ENCODE measurements at regions not wholly inside any gene's neighbourhood (a gene's known extent, or its start where the extent isn't known, plus 50 kb on each side); places are given as distances from the start of the nearest gene placed in this dataset.

DNA sequence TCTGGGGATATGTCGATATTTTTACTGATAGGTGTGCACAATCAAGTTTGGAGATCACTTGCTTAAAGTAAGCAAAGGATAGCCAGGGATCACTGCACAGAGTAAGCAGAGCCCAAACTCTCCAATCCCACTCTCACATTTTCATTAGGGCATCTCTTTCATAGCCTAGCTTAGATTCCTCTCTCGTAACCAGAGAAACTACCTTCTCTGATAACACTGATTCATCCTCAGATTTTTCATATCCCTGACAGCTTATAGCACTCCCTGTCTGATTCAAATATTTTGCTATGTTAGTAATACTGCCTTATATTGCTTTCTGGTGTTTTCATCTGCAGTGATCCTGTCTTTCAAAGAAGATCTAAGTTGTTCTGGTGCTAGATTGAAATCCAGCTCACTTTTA lies 123.7 kb downstream of the CBLL2 start:
- no peak for DNase-seq

DNA sequence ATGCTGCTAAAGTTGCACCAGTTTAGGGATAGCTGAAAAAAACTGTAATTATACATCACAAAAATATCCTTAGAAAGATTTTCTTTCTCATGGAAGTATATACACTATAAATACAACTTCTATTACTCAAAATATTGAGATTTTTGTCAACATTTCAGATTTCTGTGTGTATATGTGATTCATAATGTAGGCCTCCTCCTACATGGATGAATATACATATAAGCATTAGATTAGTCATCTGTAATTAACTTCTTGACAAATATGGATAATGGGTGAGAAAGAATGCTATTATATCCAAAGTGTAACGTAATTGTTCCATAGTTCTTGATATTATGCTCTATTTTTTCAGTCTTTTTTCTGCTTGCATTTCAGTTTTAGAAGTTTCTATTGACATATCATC lies 124.9 kb downstream of the CBLL2 start:
- DNase-seq: no peak

DNA sequence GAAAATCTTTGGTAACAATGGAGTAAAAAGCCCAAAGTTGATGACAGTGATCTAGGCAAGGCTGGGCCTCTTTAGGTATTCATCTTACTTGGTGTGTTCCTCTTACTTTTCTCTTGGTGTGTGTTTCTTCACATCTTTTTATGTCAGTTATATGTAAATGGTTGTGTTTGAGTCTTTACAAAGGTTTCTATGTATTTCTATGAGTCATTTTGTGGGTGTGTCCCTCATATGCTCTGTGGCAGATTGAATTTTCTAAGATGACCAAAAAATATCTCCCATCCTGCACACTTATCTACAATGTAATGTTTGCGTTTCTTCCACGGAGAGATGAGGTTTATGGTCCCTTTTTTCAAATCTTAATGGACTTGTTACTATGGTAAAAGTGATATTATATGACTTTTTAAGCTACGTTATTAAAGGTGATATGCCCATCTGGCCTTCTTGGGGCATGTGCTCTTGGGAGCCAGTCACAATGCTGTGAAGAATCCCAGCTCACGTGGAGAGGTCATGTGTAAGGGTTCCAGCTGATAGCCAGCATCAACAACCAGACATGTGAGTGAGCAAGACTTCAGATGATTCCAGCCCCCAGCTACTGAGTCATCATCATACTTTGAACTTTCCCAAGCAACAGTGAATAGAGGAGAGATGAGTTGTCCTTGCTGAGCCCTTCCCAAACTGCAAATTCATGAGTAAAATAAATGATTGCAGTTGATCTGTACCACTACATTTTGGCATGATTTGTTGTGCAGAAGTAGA lies 126.9 kb downstream of the CBLL2 start:
- DNase-seq: no peak

DNA sequence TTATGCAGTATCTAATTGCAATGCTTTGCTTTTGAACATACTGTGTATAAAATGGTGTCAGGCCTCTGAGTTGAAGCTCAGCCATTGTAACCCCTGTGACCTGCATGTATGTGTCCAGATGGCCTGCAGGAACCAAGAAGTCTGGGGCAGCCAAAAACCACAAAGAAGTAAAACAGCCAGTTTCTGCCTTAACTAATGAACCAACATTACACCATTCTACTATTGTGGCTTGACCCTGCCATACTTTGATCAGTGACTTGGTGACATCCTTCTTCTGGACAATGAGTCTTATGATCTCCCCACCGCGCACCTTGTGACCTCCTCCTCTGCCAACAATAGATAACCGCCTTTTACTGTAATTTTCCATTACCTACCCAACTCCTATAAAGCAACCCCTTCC lies 131.6 kb downstream of the CBLL2 start:
- DNase-seq: no peak

DNA sequence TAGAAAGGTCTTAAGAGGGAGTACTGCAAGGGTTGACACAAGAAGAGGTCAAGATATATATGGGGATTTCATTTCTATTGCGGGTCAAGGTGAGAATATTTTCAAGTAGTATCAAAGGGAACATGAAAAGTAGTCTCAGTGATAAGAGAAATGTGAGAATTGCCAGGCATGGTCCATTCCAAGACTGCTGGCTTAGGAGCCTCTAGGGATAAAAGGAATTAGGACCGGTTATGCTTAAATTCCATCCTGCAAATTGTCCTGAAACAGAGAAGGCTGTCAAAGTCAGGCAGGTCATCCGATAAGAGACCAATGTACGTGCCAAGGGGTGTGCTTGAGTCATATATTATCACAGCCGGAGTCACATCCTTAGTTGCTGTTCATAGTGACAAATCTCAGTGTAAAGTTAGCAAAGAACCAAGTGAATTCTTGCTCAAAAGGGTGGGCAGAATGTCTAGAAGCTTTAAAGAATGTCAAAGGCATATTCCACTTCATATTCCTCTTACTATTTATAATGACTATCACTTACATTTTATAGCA lies 133.6 kb downstream of the CBLL2 start:
- DNase-seq: no peak

DNA sequence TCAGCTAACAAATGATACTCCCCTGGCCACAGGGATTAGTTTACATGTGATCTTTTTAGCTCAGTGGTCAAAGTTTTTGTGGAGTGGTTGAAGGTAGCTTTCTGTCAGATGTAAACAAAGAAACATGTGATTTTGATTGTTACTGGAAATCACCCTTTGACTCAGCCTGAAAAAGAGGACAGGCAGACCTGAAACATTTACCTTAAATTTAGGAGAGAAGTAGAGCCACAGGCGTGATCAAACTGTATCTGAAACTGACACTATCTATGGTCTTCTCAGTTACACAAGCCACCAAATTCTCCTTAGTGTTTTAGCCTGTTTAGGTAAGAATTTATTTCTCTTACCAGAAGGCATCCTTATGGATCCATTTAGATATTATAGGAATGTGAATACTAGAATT lies 136.7 kb downstream of the CBLL2 start:
- DNase-seq: no peak

DNA sequence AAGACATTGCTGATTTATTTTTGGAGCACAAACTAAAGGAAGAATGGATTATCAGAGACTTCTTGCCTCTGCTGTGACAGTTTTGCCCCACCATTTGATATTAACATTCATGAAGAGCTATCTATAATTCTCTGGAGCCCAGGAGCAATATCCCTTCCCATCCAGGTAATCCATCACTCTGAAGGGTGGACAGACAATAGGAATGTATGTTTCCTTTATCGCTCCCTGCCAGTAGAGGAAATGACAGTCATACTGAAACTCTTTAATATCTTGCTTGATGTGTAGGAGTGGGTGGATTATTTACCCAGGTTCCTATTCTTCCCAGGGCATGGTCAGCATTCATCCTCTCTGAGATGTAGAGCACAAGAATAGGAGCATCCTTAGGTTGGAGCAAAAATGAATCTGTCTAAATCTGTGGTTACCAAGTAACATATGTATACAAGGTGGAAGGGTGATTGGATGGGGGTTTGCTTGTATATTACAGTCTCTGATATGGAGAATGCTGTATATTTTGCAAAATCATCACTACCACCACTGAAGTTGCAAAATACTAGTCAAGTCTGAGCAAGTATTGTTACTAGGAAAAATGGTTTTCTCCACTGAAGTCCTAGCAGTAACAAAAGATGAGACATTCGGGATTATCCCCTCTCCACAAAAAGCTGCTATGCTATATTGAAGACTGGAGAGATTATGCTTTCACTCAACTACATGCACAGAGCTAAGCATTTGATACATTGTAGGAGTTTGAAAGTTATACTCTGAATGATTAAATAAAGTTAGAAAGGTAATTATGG lies 151.6 kb downstream of the CBLL2 start:
- DNase-seq: no peak

DNA sequence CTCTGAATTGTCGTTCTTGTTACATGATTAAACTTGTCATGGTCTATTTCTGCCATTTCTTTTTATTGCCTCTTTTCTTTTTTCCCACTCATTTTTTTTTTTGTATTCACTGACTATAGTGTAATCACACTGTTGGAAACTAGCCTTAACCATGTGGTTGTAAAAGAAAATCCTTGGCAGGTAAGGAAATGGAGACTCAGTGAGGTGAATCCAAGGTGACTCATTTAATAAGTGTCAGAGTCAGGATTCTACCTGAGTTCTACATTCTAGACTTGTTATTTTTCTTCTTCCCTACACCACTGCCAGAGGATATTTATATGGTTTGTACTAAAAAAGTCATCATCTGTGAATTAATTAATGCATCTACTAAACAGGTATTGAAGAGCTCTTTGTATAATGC lies 152.2 kb downstream of the CBLL2 start:
- no peak for DNase-seq

DNA sequence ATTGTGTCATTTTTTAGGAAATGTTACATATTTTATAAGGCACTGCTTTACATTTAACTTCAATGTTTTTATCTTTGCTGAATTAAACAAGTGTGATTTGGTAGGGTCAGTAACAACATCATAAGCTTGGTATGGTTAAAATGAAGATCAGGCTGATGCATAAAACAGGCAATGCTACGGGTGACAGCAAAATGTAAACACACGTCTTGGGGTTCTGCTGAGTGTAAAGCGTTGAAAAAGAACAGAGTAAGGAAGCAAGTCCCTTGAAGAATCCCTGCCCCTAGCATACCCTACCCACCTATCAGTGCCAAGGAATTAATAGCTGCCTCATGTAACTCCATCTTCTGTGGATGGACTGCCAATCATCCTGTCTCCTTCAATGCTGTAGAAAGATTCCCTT lies 157.0 kb downstream of the CBLL2 start:
- no peak for DNase-seq

DNA sequence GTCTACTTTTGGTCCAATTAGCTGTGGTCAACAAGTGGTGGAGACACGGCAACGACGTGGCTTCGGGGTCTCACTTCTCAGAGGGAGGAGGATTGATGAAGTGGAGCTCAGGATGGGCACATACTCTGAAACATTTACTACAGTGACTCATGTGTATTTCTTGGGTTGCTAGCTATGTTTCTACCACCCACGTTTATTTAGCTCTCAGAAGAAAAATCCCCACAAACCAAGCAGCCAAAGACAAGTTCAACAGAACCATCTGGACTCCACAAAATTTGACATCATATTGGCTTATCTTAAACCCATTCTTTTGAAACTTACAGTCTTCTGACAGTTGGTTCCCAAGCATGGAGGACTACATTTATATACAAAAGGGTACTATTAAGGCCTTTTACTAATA lies 158.0 kb downstream of the CBLL2 start:
- DNase-seq: no peak

DNA sequence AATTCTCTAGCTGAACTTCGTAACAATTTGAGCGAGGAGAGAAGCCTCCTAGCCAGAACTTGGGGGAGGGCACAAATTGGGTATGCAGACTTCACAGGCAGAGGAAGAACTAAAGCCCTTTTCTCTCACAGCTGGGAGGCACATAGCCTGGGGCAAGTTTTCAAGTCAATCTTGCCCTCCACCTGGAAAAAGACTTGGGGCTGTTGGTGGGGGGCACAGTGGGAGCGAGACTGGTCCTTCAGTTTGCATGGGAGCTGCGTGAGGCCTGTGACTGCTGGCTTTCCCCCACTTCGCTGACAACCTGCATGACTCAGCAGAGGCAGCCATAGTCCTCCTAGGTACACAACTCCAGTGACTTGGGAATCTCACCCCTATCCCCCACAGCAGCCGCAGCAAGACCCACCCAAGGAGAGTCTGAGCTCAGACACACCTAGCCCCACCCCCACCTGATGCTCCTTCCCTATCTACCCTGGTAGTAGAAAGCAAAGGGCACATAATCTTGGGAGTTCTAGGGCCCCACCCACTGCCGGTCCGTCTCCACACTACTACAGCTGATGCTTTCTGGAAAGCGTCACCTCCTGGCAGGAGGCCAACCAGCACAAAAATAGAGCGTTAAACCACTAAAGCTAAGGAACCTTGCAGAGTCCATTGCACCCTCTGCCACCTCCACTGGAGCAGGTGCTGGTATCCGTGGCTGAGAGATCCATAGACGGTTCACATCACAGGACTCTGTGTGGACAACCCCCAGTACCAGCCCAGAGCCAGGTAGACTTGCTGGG lies 160.8 kb downstream of the CBLL2 start:
- DNase-seq: no peak

DNA sequence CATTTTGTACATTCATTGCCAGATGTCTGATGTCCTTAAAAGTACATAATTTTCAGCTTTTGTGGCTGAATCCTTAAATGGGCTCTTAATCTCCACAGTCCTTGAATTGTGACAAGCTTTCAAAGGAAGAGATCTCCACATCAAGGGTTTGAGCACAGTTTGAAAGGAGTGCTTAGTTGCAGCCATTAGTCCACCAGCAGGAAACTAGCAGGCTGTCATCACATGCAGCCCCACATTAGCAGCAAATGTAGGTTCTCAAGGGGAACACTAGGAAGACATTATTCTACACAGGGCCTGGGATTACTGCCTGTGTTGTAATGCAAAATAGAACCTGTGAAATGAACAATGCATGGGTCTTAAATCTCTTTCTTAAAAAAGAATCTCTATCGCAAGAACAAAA lies 173.2 kb downstream of the CBLL2 start:
- no peak for DNase-seq

DNA sequence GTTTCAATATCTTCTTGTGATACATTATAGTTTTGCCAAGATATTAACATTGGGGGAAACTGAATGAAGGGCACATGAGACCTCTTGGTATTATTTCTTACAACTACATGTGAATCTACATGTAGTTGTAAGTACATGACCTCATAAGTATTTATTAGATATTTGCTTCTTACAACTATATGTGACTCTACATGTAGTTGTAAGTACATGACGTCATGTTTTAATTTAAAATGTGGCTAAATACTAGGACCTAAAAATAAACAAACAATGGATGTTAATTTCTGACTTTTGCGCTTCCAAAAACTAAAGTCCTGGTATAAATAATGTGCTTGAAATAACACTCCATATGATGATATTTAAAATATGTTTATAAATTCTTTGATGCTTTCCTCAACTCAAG lies 190.2 kb downstream of the CBLL2 start:
- no peak for DNase-seq

DNA sequence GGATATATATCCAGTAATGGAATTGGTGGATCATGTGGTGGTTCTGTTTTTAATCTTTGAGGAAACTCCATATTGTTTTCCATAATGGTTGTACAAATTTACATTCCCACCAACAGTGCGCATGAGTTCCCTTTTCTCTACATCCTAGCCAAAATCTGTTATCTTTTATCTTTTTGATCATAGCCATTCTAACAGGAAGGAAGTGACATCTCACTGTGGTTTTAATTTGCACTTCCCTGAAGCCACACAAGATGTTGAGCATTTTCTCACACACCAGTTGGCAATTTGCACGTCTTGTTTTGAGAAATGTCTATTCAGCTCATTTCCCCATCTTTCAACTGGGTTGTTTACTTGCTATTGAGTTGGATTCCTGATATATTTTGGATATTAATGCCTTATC lies 194.9 kb downstream of the CBLL2 start:
- no peak for DNase-seq

DNA sequence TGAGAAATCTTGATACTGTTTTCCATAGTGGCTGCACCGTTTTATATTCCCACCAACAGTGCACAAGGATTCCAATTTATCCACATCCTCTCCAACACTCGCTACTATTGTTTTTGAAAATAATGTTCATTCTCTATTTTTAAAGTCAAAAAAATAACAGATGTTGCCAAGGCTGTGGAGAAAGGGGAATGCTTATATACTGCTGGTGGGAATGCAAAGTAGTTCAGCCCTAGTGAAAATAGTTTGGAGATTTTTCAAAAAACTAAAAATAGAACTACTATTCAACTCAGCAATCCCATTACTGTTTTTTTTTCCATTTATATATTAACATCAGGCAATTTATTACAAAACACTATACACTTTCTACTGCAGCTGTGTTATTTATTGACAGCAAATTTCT lies 208.7 kb downstream of the CBLL2 start:
- DNase-seq: peak; percentile 37

DNA sequence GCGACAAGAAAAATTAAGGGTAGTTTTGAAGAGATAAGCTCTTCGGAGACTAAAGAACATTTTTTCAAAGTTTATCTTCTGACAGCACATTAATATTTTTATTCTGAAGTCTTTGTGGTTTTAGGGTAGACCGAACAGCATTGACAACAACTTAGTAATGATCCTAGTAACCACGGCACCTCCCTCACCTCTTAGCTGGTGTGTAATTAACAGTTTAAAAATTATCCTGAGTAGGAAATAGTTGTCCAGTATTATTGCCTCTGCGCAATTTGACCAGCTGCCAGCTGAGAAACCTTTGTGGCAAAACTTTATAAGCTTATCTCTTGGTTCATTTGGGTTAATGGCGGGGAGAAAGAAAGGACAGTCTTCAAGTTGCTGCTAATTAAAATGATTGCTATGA lies 213.6 kb downstream of the CBLL2 start:
- DNase-seq: no peak

DNA sequence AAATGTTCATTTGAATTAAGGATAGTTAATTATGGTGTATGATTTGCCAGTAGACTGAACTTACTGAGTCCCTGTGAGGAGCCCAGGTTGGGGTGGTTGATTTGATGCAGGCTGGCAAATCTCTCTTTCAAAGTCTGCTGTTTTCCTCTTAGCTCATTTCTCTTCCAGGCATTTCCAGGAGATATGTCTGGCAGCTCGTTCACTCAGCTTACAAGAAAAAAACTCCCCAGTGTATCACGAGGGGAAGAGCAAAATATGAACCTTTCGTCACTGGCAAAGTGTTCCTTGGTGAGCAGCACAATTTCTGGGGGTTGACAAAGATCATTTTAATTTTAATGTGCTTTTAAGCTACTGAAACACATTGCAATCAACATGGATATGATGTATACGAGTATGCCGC lies 244.2 kb downstream of the CBLL2 start:
- DNase-seq: peak; percentile 4

DNA sequence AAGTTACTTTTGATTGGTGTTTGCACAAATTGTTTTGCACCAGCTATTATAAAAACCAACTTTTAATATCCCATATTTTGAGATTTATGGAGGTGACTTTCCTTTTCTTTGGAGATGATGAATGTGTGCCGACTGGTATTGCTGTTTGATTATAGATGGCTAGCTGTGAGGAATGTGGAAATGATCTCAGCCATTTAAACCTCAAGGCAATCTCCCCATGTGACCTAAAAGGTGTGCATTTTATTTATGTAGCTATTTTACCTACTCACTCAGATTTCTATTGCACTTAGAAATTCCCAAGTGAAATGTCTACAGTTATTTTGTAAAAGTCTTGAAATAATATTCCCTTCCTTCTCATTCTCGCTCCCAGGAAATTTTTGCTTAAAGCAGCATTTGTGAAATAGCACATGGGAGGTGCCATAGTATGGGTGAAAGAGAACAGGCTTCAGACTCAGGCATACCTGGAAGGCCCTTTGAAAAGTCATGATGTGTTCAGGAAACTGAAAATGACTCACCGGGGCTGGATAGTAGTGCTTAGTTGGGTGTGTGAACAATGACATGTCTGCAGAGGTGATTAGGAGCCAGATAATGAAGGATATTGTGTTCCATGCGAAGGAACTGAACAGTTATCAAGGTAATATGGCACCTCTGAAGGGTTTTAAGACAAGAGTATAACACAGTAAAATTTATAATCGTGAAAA lies 247.6 kb downstream of the CBLL2 start:
- DNase-seq: no peak

DNA sequence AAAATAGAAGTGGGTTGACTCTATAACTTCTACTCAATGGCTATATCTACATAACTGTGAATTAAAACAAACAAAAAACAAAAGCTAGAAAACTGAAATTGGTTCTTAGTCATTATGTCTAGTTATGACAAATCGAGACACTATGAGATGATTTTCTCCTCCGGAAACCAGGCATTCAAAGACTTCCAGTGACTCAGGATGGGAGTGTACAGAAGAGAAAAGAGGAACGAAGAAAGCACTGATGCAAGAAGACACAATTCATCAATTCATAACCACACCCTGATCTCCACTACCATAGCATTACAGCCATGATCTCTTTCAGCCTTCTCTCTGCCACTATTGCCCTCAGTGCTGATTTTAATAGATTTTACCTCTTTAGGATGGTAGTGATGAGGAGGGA lies 253.6 kb downstream of the CBLL2 start:
- no peak for DNase-seq

DNA sequence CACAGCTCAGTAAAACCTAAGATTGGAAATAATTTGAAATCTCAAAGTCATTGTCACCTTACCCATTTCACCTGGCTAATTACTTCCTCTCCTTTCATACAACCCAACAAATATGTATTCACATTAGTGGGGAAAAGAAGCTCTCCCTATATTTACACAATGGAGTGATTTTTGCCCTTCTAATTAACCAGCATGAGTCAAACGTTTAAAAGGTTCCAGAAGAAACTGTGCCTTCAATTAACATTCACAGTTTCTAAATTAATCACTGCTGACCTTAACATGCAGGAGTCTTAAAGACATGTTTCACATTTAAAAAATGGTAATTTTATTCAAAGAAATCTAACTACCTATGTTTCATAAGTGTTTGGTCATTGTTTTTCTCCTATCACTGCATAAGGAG lies 254.6 kb downstream of the CBLL2 start:
- DNase-seq: no peak

DNA sequence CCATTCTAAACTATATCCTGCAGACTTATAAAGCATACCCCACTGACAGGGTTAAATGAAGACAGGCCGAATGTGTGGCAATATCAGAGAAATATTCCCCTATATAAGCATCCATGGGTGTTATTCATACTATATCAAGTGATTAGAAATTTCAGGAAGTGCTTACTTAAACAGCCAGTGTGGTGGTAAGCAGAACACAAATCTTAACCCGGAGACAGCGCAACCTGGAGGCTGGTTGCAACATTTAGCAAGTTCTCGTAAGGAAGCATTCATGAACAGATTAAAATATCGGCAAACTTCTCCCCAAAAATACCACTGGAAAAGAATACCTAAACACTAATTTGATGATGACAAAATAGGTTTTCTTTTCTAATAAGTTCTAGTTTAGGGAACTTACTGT lies 261.2 kb downstream of the CBLL2 start:
- DNase-seq: no peak

DNA sequence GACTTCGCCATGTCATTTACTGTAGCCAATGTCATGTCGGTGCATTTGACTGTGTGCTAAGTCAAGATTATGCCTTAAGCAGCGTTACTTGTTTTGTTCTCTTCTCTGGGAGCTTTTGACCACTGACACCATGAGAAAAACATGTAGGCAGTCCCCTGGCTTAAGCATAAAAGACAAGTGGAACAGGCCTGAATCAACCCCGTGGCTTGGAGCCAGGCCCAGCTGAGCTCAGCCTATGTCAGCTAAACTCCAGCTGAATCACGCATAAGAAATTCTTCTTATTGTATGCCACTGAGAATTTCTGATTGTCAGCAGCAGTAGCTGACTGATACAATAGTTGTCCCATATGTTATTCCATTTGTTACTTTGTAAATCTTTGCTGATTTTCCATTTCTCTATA lies 261.9 kb downstream of the CBLL2 start:
- peak; percentile 2 for DNase-seq

All from hindlimb muscle (tissue), 1 donor.